Non-pigmented ciliary epithelial cell (primary cell): ENCODE measurements at regions not wholly inside any gene's neighbourhood (a gene's known extent, or its start where the extent isn't known, plus 50 kb on each side); places are given as distances from the start of the nearest gene placed in this dataset.
A peak's percentile ranks its signal among the peaks of the same experiment; 100 is the strongest.
"Not testable (repeated sequence)": the region's sequence is repeated elsewhere in the genome, so short reads cannot be mapped to it uniquely, and the experiment has no call there.

Source experiments
- DNase-seq: peaks from one replicate; pipeline ENCODE4 v3.0.0-alpha.2; 2010; ENCODE audit warnings: low read depth

- DNase-seq = no peak
Measured at GRCh38 chr10:71084061-71084817, 128.1 kb upstream of the UNC5B start.

GRCh38 chr10:71084818-71085126, 127.6 kb upstream of the UNC5B start:
- no peak for DNase-seq

DNA sequence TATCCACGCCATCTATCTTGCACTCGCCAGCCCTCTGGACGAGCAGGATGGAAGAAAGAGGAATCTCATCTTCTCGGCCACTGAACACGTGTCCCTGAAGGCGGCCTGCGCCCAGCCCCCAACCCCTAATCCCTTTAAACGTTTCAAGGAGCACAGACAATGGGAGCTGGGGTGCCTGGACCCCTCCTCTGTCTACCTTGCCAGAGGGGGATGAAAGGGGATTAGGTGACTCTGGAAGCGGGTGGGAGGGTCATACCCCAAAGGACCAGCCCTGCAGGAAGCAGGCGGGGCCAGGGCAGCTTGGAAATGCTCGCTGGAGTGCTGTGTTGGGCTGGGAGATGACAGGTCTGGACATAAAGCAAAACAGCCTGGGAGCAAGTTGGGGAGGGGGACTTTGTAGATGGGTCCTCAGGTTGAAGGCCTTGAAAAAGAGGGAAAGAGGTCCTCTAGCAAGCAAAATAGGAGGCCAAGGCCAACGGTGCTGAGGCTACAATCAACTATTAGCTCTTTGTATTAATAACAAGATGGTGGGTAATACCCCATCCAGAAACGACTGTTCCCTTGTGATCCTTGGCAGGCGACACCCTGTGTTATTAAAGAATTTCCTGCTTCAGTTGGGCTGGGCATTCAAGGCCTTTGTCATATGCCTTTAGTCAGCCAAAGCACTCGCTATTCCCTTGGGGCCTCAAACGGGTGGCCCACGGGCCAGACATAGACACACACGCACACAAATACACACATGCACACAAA, 126.5 kb upstream of the UNC5B start:
- no peak for DNase-seq

DNA sequence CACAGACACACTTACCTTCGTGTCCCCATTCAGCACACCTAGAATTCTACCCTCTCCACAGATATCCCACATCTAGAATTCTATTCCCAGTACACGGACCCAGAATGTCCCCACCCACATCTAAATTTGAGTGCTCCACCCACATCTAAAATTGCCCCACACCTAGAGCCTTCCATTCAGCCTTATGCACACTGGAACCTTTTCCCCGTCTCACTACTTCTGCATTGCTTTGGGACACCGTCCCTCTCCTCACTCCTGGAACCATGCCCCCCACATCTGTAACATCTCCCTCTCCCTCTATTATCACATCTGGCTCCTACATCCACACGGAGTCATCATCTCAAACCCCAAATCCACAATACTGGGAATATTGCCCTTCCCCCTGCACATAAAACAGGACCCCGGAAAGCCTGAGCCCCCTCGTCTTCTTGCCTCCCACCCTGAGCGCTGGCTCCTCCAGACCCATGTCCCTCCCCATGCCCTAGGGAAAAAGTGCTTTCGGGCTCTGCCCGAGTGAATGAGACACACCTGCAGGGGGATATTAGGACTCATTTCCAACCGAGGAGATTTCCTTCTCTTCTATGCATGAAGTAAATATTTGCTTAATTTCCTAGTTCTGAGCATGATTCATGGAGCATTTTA, 125.8 kb upstream of the UNC5B start:
- DNase-seq = no peak

DNA sequence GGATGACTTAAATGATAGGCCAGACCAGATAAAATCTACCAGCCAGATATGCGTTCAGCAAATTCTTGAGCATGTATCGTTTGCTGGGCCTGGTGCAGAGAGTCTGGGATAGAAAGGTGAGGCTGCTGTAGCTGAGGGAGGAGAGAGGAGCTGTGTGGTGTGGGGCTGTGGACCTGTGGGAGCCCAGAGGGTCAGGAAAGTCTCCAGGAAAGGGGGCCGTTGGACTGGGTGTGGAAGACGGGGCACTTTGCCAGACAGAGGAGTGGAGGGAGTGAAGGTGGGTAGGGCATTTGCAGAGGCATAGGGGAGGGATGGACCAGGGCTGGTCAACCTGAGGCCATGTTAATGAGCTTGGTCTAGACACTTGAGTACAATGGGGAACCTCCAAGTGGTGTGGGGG, 124.7 kb upstream of the UNC5B start:
- DNase-seq = no peak

- peak; percentile 20 for DNase-seq
Measured at GRCh38 chr10:71088054-71088453, 124.3 kb upstream of the UNC5B start.

- DNase-seq = not testable (repeated sequence)
Measured at GRCh38 chr10:71088578-71088977, 123.8 kb upstream of the UNC5B start.

- DNase-seq = no peak
Measured at GRCh38 chr10:71089162-71089561, 123.2 kb upstream of the UNC5B start.

DNA sequence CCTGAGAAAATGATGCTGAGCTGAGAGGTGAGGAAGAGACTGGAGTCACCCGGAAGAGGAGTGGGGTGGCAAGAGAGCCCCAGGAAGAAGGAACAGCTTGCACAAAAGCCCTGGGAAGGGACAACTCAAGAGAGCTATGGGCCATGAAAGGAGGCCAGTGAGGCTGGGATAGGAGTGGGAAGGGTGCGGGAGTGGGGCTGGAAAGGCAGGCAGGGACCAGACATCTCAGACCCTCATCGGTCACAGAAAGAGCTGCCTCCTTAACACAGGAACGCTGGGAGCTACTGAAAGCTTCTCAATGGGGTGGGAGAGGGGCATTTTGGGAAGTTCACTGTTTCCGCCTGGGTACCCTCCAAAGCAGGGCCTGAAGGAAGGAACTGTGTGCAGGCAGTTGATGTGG, 122.0 kb upstream of the UNC5B start:
- DNase-seq = no peak

DNA sequence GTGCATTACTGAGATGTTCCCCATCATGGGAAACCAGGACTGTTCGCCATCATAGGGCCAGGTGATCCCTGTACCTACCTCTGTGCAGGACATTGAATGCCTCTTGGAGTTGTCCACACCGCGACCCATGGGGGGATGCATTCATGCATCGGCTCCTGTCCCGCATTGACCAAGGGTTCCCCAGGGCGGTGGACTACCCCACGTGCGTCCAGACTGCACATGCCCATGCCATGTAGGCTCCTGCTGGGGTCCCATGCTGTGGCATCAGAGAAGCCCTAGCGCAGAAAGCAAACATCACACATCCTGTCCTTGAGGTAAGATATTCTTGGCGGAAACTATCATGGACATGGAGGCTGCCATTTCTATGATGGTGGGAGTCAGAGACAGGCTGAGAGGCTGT, 121.6 kb upstream of the UNC5B start:
- DNase-seq = no peak

- no peak for DNase-seq
Measured at GRCh38 chr10:71092812-71093401, 119.5 kb upstream of the UNC5B start.

DNA sequence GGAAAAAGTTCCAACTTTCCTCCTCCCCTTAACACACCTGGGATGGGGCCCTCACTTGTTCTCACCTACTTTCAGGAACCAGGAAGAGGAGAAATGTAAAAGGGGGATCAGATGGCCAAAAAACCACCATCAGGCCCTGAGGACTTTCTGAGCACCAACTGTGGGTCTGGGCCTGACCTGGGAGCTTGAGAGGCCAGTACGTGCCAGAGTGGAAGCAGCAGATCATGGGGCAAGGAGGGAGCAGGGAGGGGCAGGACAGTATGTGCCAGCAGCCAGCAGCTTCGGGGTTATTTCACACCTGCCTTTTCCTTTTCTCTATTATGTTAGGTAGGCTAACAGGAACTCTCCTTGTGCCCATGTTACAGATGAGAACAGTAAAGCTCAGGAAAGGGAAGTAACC, 118.8 kb upstream of the UNC5B start:
- DNase-seq = no peak

DNA sequence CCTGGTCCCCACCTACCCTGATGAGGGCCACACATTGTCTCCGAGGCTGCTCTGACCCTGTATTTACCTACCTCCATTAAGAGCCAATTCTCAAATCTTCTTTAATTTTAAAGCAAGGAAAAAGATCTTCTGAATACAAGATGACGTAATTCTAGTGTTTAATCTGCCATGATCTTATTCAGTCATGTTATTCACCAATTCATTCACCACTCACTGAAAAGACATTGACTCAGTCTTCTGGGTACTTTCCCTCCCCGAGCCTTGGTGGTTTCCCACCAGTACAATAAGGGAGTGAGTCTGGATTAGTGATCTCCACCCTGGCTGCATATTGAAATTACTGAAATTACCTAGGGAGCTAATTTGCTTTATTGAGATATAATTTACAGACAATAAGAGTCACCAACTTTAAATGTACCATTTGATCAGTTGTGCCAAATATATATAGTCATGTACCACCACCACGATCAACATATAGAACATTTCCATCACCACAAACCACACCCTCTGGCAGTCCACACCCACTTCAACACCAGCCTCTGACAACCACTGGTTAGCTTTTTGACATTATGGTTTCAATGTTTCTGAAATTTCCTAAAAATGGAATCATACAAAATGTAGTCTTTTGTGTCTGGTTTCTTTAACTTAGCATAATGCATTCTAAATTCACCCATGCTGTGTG, 117.5 kb upstream of the UNC5B start:
- DNase-seq = no peak

GRCh38 chr10:71099731-71100361, 112.5 kb upstream of the UNC5B start:
- DNase-seq = no peak

GRCh38 chr10:71103961-71104360, 108.4 kb upstream of the UNC5B start:
- no peak for DNase-seq

- DNase-seq = not testable (repeated sequence)
Measured at GRCh38 chr10:71106151-71106550, 106.2 kb upstream of the UNC5B start.

DNA sequence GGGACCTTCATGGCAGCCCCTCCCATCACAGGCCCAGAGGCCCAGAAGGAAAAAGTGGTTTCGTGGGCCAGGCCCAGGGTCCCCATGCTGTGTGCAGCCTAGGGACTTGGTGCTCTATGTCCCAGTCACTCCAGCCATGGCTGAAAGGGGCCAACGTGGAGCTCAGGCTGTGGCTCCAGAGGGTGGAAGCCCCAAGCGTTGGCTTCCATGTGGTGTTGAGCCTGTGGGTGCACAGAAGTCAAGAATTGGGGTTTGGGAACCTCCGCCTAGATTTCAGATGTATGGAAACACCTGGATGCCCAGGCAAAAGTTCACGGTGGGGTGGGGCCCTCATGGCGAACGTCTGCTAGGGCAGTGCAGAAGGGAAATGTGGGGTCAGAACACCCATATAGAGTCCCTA, 105.3 kb upstream of the UNC5B start:
- not testable (repeated sequence) for DNase-seq

DNA sequence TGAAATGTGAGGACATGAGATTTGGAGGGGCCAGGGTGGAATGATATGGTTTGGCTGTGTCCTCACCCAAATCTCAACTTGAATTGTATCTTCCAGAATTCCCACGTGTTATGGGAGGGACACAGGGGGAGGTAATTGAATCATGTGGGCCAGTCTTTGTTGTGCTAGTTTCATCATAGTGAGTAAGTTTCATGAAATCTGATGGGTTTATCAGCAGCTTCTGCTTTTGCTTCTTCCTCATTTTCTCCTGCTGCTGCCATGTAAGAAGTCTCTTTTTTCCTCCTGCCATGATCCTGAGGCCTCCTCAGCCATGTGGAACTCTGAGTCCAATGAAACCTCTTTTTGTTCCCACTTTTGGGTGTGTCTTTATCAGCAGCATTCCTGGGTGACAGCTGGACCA, 104.3 kb upstream of the UNC5B start:
- not testable (repeated sequence) for DNase-seq

DNA sequence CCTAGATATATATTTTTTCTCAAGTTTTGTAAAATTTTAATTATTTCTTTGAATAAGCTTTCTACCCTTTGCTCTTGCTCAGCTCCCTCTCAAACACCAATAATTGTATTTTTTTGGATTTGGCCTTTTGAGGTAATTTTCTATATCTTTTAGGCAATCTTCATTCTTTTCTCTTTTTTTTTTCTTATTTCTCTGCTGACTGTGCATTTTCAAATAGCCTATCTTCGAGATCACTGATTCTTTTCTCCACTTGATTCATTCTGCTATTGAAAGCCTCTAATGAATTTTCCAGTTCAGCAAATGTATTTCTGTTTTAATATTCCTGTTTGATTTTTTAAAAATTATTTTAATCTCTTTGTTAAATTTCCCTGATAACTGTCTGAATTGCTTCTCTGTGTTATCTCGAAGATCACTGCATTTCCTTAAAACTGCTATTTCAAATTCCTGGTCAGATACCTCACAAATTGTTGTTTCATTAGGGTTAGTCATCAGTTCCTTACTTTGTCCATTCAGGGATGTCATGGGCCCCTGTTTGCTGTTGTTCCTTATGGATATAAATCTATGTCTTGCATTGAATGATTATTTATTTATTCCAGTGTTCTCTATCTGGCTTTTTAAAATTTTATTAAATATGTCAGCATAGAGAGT, 100.1 kb upstream of the UNC5B start:
- DNase-seq = no peak

GRCh38 chr10:71116426-71116825, 95.9 kb upstream of the UNC5B start:
- DNase-seq = no peak

DNA sequence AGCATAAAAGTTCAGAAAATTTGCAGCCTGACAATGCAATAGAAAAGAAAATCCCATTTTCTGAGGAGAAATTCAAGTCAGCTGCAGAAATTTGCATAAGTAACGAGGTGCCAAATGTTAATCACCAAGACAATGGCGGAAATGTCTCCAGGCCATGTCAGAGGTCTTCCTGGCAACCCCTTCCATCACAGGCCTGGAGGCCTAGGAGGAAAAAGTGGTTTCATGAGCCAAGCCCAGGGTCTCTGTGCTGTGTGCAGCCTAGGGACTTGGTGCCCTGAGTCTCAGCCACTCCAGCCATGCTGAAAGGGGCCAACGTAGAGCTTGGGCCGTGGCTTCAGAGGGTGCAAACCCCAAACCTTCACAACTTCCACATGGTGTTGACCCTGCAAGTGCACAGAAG, 94.8 kb upstream of the UNC5B start:
- DNase-seq = not testable (repeated sequence)
